K562 (cell line): ENCODE measurements at regions not wholly inside any gene's neighbourhood (a gene's known extent, or its start where the extent isn't known, plus 50 kb on each side); places are given as distances from the start of the nearest gene placed in this dataset.

Experiments
- ATAC-seq: fragments of 200-7000 bp; cut with Tn5 transposase; 3 replicates; pipeline ENCODE4 v1.9.1; 2020; ENCODE audit warnings: moderate library complexity
- BruUV-seq: library from RNA; stranded (reverse); fragments of 400-500 nt; replicated peaks from 2 replicates; lab custom pipeline; 2021; lab: Mats Ljungman, UMichigan
- CTCF ChIA-PET: fragments of 300-600 bp; formaldehyde crosslinking; extraction: SDS; loops from one replicate; lab custom pipeline; 2021; ENCODE audit warnings: low intra/inter-chr PET ratio; lab: Yijun Ruan, JAX
- POLR2A ChIA-PET: fragments of 300-600, 350-650 bp; sonication (Branson Sonifier 250); formaldehyde crosslinking; extraction: SDS; loops from one replicate; lab custom pipeline; 2021; ENCODE audit warnings: antibody characterized with exemption, inconsistent platforms; lab: Yijun Ruan, JAX
- DNase-seq, 4 experiments: peaks; one replicate each; pipeline versions ENCODE4 v3.0.0 to v3.0.0-alpha.2; 2011 to 2018; ENCODE audit warnings: low spot score in 3 of 4, mixed read lengths in 3 of 4; ENCODE audit errors: extremely low read depth in 1 of 4
- FAIRE-seq: peaks from 2 replicates; lab custom pipeline; 2011; peaks lifted over from hg19 to GRCh38; lab: Jason Lieb, UNC
- H2AFZ ChIP-seq: 2 replicates; pipeline ENCODE4 v1.6.0; 2011; ENCODE audit warnings: low read depth, low read length, control low read depth, inconsistent platforms
- H3K27ac ChIP-seq: fragments of 200-600 bp; 3 replicates; pipeline ENCODE4 v1.8.0; 2011; ENCODE audit warnings: low read depth, mild to moderate bottlenecking, control low read depth, inconsistent platforms, low read length, moderate library complexity, mixed read lengths; ENCODE audit errors: extremely low read depth
- H3K27me3 ChIP-seq, 2 experiments: fragments of 300-600 bp in 1 of 2; 2 replicates in 1 of 2; 3 replicates in 1 of 2; pipeline versions ENCODE4 v1.6.0 to v1.8.0; 2011; ENCODE audit warnings: inconsistent platforms in 2 of 2, low read length in 2 of 2, mild to moderate bottlenecking in 1 of 2, mixed read lengths in 1 of 2, moderate library complexity in 1 of 2; ENCODE audit not compliant: control insufficient read depth in 2 of 2, insufficient read depth in 2 of 2
- H3K36me3 ChIP-seq: fragments of 300-600 bp; 3 replicates; pipeline ENCODE4 v1.8.0; 2011; ENCODE audit warnings: mild to moderate bottlenecking, low read length, inconsistent platforms; ENCODE audit not compliant: control insufficient read depth, insufficient read depth
- H3K4me1 ChIP-seq, 2 experiments: fragments of 200-600 bp in 1 of 2; replicated peaks in 1 of 2; 2 replicates in 1 of 2; 3 replicates in 1 of 2; pipeline versions ENCODE4 v1.5.1 to v1.8.0; 2011; ENCODE audit warnings: inconsistent platforms in 2 of 2, low read length in 2 of 2, mild to moderate bottlenecking in 1 of 2, mixed read lengths in 1 of 2, moderate library complexity in 1 of 2; ENCODE audit not compliant: control insufficient read depth in 2 of 2, insufficient read depth in 2 of 2
- H3K4me2 ChIP-seq: 2 replicates; pipeline ENCODE4 v1.6.1; 2011; ENCODE audit warnings: low read length, control low read depth, inconsistent platforms, mixed read lengths; ENCODE audit not compliant: insufficient read depth
- H3K4me3 ChIP-seq: fragments of 200-600 bp; sonication (generic), shearing (Covaris generic); 2 replicates; pipeline ENCODE4 v1.5.1; 2016; ENCODE audit warnings: control low read depth, inconsistent platforms
- H3K79me2 ChIP-seq: fragments of 200-600 bp; 3 replicates; pipeline ENCODE4 v1.8.0; 2011; ENCODE audit warnings: low read length, inconsistent platforms; ENCODE audit not compliant: control insufficient read depth, insufficient read depth
- H3K9ac ChIP-seq, 2 experiments: 2 replicates each; pipeline versions ENCODE4 v1.6.0 to v1.6.1; 2011; ENCODE audit warnings: low read depth in 2 of 2, low read length in 2 of 2, control low read depth in 1 of 2, inconsistent platforms in 1 of 2, mild to moderate bottlenecking in 1 of 2, mixed read lengths in 1 of 2; ENCODE audit not compliant: insufficient read depth in 1 of 2
- H3K9me1 ChIP-seq: one replicate; pipeline ENCODE4 v1.6.0; 2011; ENCODE audit warnings: inconsistent platforms, mild to moderate bottlenecking, low read length, moderate library complexity; ENCODE audit not compliant: control insufficient read depth, insufficient read depth
- H3K9me3 ChIP-seq: replicated peaks from 2 replicates; pipeline ENCODE4 v1.5.1; 2011; ENCODE audit warnings: low read depth, low read length, inconsistent platforms; ENCODE audit not compliant: control insufficient read depth, insufficient read depth
- H4K20me1 ChIP-seq: replicated peaks from 2 replicates; pipeline ENCODE4 v1.6.1; 2011; ENCODE audit warnings: low read length, inconsistent platforms, mixed read lengths; ENCODE audit not compliant: control insufficient read depth, insufficient read depth
- ATF1 ChIP-seq, 2 experiments: fragments of 450-650 bp in 1 of 2; IDR thresholded peaks; 2 replicates each; pipeline ENCODE4 v1.6.1; 2016; ENCODE audit warnings: missing compliant biosample characterization in 1 of 2, missing genetic modification characterization in 1 of 2
- BCL6 ChIP-seq: fragments of 250-450 bp; sonication (Bioruptor Pico); IDR thresholded peaks from 2 replicates; pipeline ENCODE4 v1.4.0; 2020
- CBX3 ChIP-seq, 2 experiments: IDR thresholded peaks; 1 replicate in 1 of 2; 2 replicates in 1 of 2; pipeline ENCODE4 v1.6.1; 2012; ENCODE audit warnings: inconsistent platforms in 2 of 2, low read length in 2 of 2, borderline replicate concordance in 1 of 2, control low read depth in 1 of 2
- CHD4 ChIP-seq: fragments of 200-600 bp; sonication (generic); IDR thresholded peaks from 3 replicates; pipeline ENCODE4 v1.6.1; 2012; ENCODE audit warnings: low read depth, mild to moderate bottlenecking, mixed read lengths, low read length, inconsistent platforms; ENCODE audit not compliant: insufficient read depth, insufficient replicate concordance, poor library complexity, severe bottlenecking
- FUS ChIP-seq: fragments of 200-400 bp; formaldehyde crosslinking; optimal IDR thresholded peaks from 2 replicates; pipeline ENCODE3; 2017; ENCODE audit warnings: low read depth, low read length
- HBP1 ChIP-seq: fragments of 450-650 bp; formaldehyde crosslinking; IDR thresholded peaks from 2 replicates; pipeline ENCODE4 v1.4.0; 2022; ENCODE audit warnings: missing genetic modification characterization
- KLF1 ChIP-seq: fragments of 450-650 bp; IDR thresholded peaks from 2 replicates; pipeline ENCODE4 v1.6.1; 2016; ENCODE audit warnings: missing genetic modification characterization, missing compliant biosample characterization
- NR1H2 ChIP-seq: sonication (generic); formaldehyde crosslinking; IDR thresholded peaks from 2 replicates; pipeline ENCODE4 v1.4.0; 2020; ENCODE audit warnings: mild to moderate bottlenecking, missing genetic modification reagents
- PHTF2 ChIP-seq: fragments of 250-450 bp; sonication (Bioruptor Pico); IDR thresholded peaks from 2 replicates; pipeline ENCODE4 v1.5.0; 2021; ENCODE audit warnings: mild to moderate bottlenecking
- PURB ChIP-seq: sonication (generic); formaldehyde crosslinking; IDR thresholded peaks from 2 replicates; pipeline ENCODE4 v1.9.0; 2021; ENCODE audit warnings: low read depth, mild to moderate bottlenecking, missing genetic modification reagents
- RAD51 ChIP-seq: fragments of 450-650 bp; IDR thresholded peaks from 2 replicates; pipeline ENCODE4 v1.7.1; 2016; ENCODE audit warnings: low read depth, mild to moderate bottlenecking, borderline replicate concordance
- XRCC5 ChIP-seq: fragments of 200-400 bp; formaldehyde crosslinking; IDR thresholded peaks from 2 replicates; pipeline ENCODE4 v1.6.1; 2017; ENCODE audit warnings: low read depth, mild to moderate bottlenecking, low read length
- ZNF212 ChIP-seq: fragments of 450-650 bp; formaldehyde crosslinking; IDR thresholded peaks from 2 replicates; pipeline ENCODE4 v1.4.0; 2020; ENCODE audit warnings: mild to moderate bottlenecking
- ZNF584 ChIP-seq: fragments of 200-800 bp; sonication (Bioruptor generic); IDR thresholded peaks from 2 replicates; pipeline ENCODE4 v1.6.1; 2016; ENCODE audit warnings: low read depth, mild to moderate bottlenecking, missing genetic modification characterization, missing compliant biosample characterization
- ZNF75A ChIP-seq: fragments of 450-650 bp; formaldehyde crosslinking; IDR thresholded peaks from 2 replicates; pipeline ENCODE4 v1.4.0; 2020; ENCODE audit warnings: mild to moderate bottlenecking
- WGBS: fragments of 100-300 bp; shearing (Covaris generic); methylation state at CpG from one replicate; pipeline ENCODE4 v1.1.6; 2016; ENCODE audit warnings: low coverage, mixed read lengths; ENCODE audit not compliant: insufficient coverage; ENCODE audit errors: missing lambda C conversion rate; 5-methylcytosine and 5-hydroxymethylcytosine counted together
- in situ Hi-C: fragments of 300-500 bp; cut with MboI; formaldehyde crosslinking; loops from 4 replicates; pipeline ENCODE4 v1.15.0; 2018; ENCODE audit warnings: inconsistent platforms, mixed read lengths
- intact Hi-C: fragments of 100-400 bp; cut with micrococcal nuclease; formaldehyde crosslinking; loops from 2 replicates; pipeline ENCODE4 v1.14.2; 2022
- TF ChIP-seq, protein P1 (sequence below): fragments of 250-450 bp; sonication (Bioruptor Pico); IDR thresholded peaks from 2 replicates; pipeline ENCODE4 v1.8.0; 2022; ENCODE audit warnings: inconsistent platforms, mild to moderate bottlenecking, moderate library complexity, borderline replicate concordance

DNA sequence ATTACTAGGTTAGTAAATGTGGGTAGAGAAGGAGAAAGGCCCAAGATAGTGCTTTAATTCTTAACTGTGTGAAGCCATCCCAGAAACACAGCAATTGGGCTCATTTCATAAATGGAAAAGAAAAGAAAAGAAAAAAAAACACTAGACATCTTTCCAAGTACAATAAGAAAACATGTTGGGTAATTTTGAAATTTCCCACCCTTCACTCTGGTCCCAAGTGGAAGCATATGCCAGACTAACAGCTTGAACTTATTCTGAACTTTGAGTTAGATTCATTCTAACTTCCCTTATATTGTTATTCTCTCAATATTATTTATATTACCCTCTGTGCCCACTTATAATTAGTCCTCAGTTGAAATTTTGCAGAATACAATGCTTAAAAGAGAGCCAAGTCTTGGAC, 113.4 kb upstream of the GHR start (continued):
- TF ChIP-seq HBP1 (no peak), ATF1 (CRISPR knock-in tag; IDR thresholded peaks at IDR 0.05) (no peak), ATF1 (tag; IDR thresholded peaks at IDR 0.05) (no peak), NR1H2 (no peak)

DNA sequence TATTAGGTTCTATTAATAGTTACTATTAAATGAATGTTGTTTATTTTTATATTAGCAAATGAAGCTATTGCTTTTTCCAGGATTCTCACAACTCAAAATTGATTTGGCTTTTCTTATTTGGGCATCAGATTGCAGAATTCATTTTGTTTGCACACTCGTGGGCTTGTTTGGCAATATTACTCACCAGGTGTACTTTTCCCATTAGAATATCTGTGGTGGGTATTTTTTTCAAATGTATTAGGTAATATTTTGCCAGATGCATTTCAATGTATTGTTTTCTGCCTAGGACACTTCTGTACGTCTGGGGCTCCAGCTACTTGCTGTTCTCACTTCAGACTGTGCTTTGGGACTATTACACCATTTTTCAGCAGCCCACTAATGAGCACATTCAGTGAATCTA, 108.0 kb upstream of the GHR start:
- 0% methylated on average over 2 of the region's 2 CpGs for WGBS
- H3K27me3 ChIP-seq = no peaks in the 10 kb centered on the region
- H3K9ac ChIP-seq = no peak overlapping the region
- no peak overlapping the region for H3K4me3 ChIP-seq
- H3K9me1 ChIP-seq = no peaks in the 10 kb centered on the region
- no peak overlapping the region for H3K27ac ChIP-seq
- in situ Hi-C loops (no loop called here), intact Hi-C loops (no loop called here)
- H3K4me2 ChIP-seq = no peak overlapping the region
- CTCF ChIA-PET = no interaction called here
- POLR2A ChIA-PET = no interaction called here
- no peaks in the 10 kb centered on the region for H3K9me3 ChIP-seq
- H3K79me2 ChIP-seq = no peaks in the 10 kb centered on the region
- H3K36me3 ChIP-seq = no peaks in the 10 kb centered on the region
- no peak overlapping the region for H2AFZ ChIP-seq
- ATAC-seq (no peak), FAIRE-seq (no peak), DNase-seq (no peak)
- no peaks in the 10 kb centered on the region for H4K20me1 ChIP-seq
- BruUV-seq = no TSS peak
- no peak for TF ChIP-seq ZNF212 (CRISPR knock-in tag)
- TF ChIP-seq PHTF2 = no peak
- no peak for TF ChIP-seq RAD51
- no peak for TF ChIP-seq XRCC5
- TF ChIP-seq FUS = no peak
- no peak for TF ChIP-seq CHD4
- no peak for TF ChIP-seq PURB (CRISPR knock-in tag)
- no peak for TF ChIP-seq KLF1 (tag)
- no peak for TF ChIP-seq ZNF584 (CRISPR knock-in tag)
- TF ChIP-seq BCL6 = no peak
- no peak for TF ChIP-seq CBX3 (IDR thresholded peaks at IDR 0.05; ENCODE audit: borderline replicate concordance in 1 of 2, low read length in 2 of 2)
- TF ChIP-seq, protein P1, sequence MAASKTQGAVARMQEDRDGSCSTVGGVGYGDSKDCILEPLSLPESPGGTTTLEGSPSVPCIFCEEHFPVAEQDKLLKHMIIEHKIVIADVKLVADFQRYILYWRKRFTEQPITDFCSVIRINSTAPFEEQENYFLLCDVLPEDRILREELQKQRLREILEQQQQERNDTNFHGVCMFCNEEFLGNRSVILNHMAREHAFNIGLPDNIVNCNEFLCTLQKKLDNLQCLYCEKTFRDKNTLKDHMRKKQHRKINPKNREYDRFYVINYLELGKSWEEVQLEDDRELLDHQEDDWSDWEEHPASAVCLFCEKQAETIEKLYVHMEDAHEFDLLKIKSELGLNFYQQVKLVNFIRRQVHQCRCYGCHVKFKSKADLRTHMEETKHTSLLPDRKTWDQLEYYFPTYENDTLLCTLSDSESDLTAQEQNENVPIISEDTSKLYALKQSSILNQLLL = no peak
- no peak for TF ChIP-seq ZNF75A (CRISPR knock-in tag)
- H3K4me1 ChIP-seq = no peaks in the 10 kb centered on the region
